GM10266 (cell line): ENCODE measurements at regions not wholly inside any gene's neighbourhood (a gene's known extent, or its start where the extent isn't known, plus 50 kb on each side); places are given as distances from the start of the nearest gene placed in this dataset.

Experiments used
- DNase-seq: peaks from one replicate; pipeline ENCODE4 v3.0.0; 2012; ENCODE audit errors: extremely low spot score
- TF ChIP-seq, protein P1 (sequence below): IDR thresholded peaks from 2 replicates; pipeline ENCODE4 v1.5.1; 2012; ENCODE audit warnings: mild to moderate bottlenecking, low read depth; ENCODE audit not compliant: control insufficient read depth, insufficient read depth; ENCODE audit errors: missing control alignments

DNA sequence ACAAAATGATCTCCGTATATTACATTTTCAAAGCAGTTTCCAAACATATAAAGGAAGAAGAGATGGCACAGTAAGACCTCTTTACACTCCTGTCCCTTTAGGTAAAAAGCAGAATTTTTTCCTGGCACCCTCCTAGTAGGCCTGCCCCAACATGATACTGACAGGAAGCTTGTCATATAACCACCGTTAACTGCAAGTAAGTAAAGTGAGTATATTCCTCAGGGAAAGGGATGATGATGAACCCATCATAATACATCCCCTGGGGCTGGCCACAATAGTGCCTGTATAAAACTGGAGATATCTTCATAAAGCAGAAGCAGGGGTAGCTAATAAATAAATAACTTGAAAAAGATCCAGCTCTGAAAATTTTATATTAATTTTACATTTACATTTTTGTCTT lies 893.0 kb downstream of the DIPK2A start:
- no peak for DNase-seq
- TF ChIP-seq, protein P1, sequence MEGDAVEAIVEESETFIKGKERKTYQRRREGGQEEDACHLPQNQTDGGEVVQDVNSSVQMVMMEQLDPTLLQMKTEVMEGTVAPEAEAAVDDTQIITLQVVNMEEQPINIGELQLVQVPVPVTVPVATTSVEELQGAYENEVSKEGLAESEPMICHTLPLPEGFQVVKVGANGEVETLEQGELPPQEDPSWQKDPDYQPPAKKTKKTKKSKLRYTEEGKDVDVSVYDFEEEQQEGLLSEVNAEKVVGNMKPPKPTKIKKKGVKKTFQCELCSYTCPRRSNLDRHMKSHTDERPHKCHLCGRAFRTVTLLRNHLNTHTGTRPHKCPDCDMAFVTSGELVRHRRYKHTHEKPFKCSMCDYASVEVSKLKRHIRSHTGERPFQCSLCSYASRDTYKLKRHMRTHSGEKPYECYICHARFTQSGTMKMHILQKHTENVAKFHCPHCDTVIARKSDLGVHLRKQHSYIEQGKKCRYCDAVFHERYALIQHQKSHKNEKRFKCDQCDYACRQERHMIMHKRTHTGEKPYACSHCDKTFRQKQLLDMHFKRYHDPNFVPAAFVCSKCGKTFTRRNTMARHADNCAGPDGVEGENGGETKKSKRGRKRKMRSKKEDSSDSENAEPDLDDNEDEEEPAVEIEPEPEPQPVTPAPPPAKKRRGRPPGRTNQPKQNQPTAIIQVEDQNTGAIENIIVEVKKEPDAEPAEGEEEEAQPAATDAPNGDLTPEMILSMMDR = no peak

DNA sequence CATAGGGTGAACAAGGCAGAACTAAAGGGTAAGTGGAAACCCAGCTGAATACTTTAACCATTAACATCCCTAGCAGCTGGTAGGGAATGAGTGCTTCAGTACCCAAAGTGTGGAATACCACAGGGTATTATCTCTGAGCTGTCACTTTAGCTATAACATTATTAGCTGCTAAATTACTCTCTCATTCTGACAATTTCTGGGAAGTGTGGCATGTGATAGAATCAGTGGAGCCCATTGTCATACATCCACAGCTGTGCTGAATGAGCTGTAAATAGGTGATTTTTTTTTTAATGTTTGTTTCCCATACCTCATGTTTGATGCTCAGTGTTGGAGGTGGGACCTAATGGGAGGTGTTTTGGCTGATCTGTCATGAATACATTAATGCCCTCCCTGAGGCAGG lies 894.3 kb downstream of the DIPK2A start:
- no peak for DNase-seq
- TF ChIP-seq, protein P1 = no peak

DNA sequence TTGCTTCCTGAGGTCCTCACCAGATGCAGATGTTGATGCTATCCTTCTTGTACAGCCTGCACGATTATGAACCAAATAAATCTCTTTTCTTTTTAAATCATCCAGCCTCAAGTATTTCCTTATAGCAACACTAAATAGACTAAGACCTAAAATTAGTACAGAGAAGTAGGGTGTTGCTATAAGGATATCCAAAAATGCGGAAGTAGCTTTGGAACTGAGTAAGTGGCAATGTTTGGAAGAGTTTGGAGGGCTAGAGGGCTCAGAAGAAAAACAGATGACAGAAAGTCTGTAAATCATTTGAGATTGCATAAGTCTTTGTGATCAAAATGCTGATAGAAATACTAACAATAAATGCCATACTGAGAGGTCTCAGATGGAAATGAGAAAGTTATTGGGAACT lies 894.9 kb downstream of the DIPK2A start:
- TF ChIP-seq, protein P1 = no peak
- no peak for DNase-seq

DNA sequence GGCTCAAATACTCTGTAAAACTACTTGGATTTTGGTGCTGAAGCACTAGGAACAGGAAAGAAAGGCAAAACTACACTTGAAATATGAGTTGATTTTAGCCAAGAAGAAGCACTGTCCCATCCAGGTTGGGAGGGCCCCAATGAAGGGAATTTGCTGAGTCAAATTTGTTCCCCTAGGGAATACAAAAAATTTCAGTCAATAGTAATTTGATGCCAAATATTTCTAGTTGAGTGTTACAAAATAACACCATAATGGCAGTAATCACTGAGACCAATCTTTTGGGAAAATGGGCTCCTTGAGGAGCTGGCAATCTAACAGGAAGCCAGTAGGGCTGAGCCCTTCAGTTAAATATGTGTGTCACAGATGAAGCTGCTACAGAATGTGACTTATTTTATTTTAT lies 896.9 kb downstream of the DIPK2A start:
- no peak for DNase-seq
- TF ChIP-seq, protein P1 = no peak

DNA sequence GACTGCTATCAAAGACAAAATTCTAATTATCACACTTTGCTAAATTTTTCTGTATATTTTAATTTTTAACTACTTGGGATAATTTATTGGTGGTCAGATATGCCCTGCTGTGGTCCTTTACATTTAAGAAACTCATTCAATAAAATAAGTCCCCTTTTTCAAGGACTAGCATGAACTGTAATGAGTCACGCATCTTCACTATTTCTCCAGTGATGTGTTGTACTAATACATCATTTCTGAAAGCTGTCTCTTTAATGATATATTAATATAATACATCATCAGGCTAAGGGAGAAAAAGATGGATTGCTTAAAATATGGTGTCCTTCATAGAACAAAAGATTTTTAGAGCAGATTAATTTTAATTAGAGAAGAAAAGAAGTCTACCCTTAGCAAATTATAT lies 901.4 kb downstream of the DIPK2A start:
- DNase-seq = no peak
- TF ChIP-seq, protein P1 = no peak

DNA sequence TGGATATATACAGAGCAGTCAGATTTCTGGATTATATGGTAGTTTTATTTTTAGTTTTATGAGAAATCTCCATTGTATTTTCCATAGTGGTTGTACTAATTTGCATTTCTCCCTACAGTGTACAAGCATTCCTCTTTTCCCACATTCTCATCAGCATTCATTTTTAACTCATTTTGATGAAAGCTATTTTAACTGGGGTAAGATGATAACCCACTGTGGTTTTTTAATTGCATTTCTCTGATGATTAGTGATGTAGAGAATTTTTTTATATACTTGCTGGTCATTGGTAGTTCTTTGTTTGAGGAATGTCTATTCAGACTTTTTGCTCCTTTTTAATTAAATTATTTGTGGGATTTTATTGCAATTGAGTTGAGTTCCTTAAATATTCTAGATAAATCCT lies 903.6 kb downstream of the DIPK2A start:
- TF ChIP-seq, protein P1 = no peak
- no peak for DNase-seq

DNA sequence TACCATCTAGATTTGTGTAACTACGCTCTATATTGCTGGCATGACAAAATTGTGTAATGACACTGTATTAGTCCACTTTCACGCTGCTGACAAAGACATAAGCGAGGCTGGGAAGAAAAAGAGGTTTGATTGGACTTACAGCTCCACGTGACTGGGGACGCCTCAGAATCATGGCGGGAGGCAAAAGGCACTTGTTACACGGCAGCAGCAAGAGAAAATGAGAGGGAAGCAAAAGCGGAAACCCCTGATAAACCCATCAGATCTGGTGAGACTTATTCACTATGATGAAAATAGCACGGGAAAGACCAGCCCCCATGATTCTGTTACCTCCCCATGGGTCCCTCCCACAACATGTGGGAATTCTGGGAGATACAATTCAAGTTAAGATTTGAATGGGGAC lies 905.7 kb downstream of the DIPK2A start:
- TF ChIP-seq, protein P1 = no peak
- no peak for DNase-seq
